ENCODE measurements at regions not wholly inside any gene's neighbourhood (a gene's known extent, or its start where the extent isn't known, plus 50 kb on each side); places are given as distances from the start of the nearest gene placed in this dataset.
"Not testable (repeated sequence)": the region's sequence is repeated elsewhere in the genome, so short reads cannot be mapped to it uniquely, and the experiment has no call there.

DNA sequence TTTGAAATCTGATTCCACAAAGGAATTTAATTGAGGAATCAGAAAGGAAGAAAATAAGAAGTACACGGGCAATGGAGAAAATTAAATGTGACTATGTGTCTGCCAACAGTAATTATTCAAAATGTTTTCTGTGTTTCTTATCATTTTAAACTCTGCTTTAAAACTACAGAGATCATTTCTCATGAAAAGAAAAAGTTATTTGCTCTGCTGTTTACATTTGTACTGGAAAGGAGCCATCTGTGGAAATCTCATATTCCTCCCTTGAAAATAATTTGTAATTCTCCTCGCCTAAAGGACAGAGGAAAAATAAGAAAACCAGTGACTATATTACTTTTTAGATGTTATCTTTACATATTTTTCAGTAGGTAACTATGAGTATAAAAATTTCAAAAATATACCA, 181.9 kb upstream of the MEIS1 start:
- Histone ChIP-seq H3K4me3 (ENCODE audit: insufficient read depth, low read length, poor library complexity, severe bottlenecking) (no peak overlapping the region), H3F3A (ENCODE audit: insufficient read depth) (no peaks in the 10 kb centered on the region), H2AFZ (ENCODE audit: low read depth, low read length, severe bottlenecking) (no peak overlapping the region), H3K9ac (ENCODE audit: low read length) (no peak overlapping the region), H3K36me3 (ENCODE audit: low read length) (no peaks in the 10 kb centered on the region), H3K9me2 (replicated peaks; ENCODE audit: insufficient read depth, low read length) (no peaks in the 10 kb centered on the region), H3K27me3 (ENCODE audit: low read length) (no peaks in the 10 kb centered on the region), H3K79me2 (ENCODE audit: insufficient read depth, low read length) (no peaks in the 10 kb centered on the region), H3K27ac (ENCODE audit: low read depth, low read length) (no peak overlapping the region), H3K4me2 (ENCODE audit: low read depth, low read length, poor library complexity, severe bottlenecking) (no peak overlapping the region), H3K9me3 (ENCODE audit: insufficient read depth, low read length) (no peaks in the 10 kb centered on the region), H4K20me1 (ENCODE audit: low read depth, low read length) (no peaks in the 10 kb centered on the region)
- TF ChIP-seq, protein P1, sequence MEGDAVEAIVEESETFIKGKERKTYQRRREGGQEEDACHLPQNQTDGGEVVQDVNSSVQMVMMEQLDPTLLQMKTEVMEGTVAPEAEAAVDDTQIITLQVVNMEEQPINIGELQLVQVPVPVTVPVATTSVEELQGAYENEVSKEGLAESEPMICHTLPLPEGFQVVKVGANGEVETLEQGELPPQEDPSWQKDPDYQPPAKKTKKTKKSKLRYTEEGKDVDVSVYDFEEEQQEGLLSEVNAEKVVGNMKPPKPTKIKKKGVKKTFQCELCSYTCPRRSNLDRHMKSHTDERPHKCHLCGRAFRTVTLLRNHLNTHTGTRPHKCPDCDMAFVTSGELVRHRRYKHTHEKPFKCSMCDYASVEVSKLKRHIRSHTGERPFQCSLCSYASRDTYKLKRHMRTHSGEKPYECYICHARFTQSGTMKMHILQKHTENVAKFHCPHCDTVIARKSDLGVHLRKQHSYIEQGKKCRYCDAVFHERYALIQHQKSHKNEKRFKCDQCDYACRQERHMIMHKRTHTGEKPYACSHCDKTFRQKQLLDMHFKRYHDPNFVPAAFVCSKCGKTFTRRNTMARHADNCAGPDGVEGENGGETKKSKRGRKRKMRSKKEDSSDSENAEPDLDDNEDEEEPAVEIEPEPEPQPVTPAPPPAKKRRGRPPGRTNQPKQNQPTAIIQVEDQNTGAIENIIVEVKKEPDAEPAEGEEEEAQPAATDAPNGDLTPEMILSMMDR (IDR thresholded peaks at IDR 0.05; ENCODE audit: insufficient read depth, low read length, poor library complexity, severe bottlenecking), result no peak
- TF ChIP-seq EZH2phosphoT487 (conservative IDR thresholded peaks at IDR 0.05; ENCODE audit: low read length), result no peak

DNA sequence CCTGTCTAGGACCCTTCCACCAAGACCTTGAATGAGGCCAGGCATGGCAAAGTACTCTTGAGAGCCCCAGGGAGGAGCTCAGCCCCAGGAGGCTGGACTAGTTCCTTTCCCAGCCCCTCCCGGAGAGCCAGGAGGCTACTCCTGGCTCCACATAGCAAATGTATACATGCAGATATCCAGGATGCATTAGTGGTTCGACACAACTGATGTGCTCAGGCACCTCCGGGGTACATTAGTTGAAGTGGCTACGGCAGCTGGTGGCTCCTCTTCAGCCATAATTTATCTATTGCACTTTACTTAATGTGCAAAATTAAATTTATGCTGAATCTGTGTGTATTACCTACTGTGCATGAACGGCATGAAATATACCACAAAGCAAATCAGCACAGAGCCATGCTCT, 182.8 kb upstream of the MEIS1 start:
- H3K36me3 ChIP-seq (ENCODE audit: low read length), result no peaks in the 10 kb centered on the region
- no peak overlapping the region for H3K27ac ChIP-seq (ENCODE audit: low read depth, low read length)
- H3F3A ChIP-seq (ENCODE audit: insufficient read depth), result no peaks in the 10 kb centered on the region
- no peak overlapping the region for H3K4me3 ChIP-seq (ENCODE audit: insufficient read depth, low read length, poor library complexity, severe bottlenecking)
- H3K9me3 ChIP-seq (ENCODE audit: insufficient read depth, low read length), result no peaks in the 10 kb centered on the region
- TF ChIP-seq, protein P1 (IDR thresholded peaks at IDR 0.05; ENCODE audit: insufficient read depth, low read length, poor library complexity, severe bottlenecking), result no peak
- no peak for TF ChIP-seq EZH2phosphoT487 (conservative IDR thresholded peaks at IDR 0.05; ENCODE audit: low read length)
- H4K20me1 ChIP-seq (ENCODE audit: low read depth, low read length), result no peaks in the 10 kb centered on the region
- H2AFZ ChIP-seq (ENCODE audit: low read depth, low read length, severe bottlenecking), result no peak overlapping the region
- no peaks in the 10 kb centered on the region for H3K27me3 ChIP-seq (ENCODE audit: low read length)
- no peak overlapping the region for H3K9ac ChIP-seq (ENCODE audit: low read length)
- no peaks in the 10 kb centered on the region for H3K79me2 ChIP-seq (ENCODE audit: insufficient read depth, low read length)
- H3K4me2 ChIP-seq (ENCODE audit: low read depth, low read length, poor library complexity, severe bottlenecking), result no peak overlapping the region
- no peaks in the 10 kb centered on the region for H3K9me2 ChIP-seq (replicated peaks; ENCODE audit: insufficient read depth, low read length)

DNA sequence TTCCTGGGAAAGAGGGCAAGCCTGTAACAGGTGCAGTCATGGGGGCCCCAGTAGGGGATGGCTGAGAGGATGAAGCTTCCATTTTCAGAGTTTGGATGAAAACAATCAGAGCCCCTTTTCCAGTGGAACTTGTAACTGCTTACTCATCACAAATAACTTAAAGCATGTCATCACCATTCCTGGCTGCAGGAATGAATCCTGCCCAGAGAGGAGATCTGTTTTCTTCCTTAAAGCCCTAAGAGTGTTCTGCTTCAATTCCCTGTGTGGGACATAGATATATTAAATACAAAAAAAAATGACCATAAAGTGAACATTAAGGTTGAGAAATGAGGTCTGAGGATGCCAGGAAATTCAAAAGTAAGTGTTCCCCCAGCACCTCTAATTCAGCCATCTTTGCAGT, 183.4 kb upstream of the MEIS1 start:
- no peaks in the 10 kb centered on the region for H3K27me3 ChIP-seq (ENCODE audit: low read length)
- H3K9me2 ChIP-seq (replicated peaks; ENCODE audit: insufficient read depth, low read length), result no peaks in the 10 kb centered on the region
- H3K4me3 ChIP-seq (ENCODE audit: insufficient read depth, low read length, poor library complexity, severe bottlenecking), result no peak overlapping the region
- H3K36me3 ChIP-seq (ENCODE audit: low read length), result no peaks in the 10 kb centered on the region
- no peak for TF ChIP-seq EZH2phosphoT487 (conservative IDR thresholded peaks at IDR 0.05; ENCODE audit: low read length)
- TF ChIP-seq, protein P1 (IDR thresholded peaks at IDR 0.05; ENCODE audit: insufficient read depth, low read length, poor library complexity, severe bottlenecking), result no peak
- no peak overlapping the region for H3K27ac ChIP-seq (ENCODE audit: low read depth, low read length)
- H3K9me3 ChIP-seq (ENCODE audit: insufficient read depth, low read length), result no peaks in the 10 kb centered on the region
- H3K4me2 ChIP-seq (ENCODE audit: low read depth, low read length, poor library complexity, severe bottlenecking), result no peak overlapping the region
- H3K79me2 ChIP-seq (ENCODE audit: insufficient read depth, low read length), result no peaks in the 10 kb centered on the region
- H4K20me1 ChIP-seq (ENCODE audit: low read depth, low read length), result no peaks in the 10 kb centered on the region
- no peaks in the 10 kb centered on the region for H3F3A ChIP-seq (ENCODE audit: insufficient read depth)
- H2AFZ ChIP-seq (ENCODE audit: low read depth, low read length, severe bottlenecking), result no peak overlapping the region
- no peak overlapping the region for H3K9ac ChIP-seq (ENCODE audit: low read length)

DNA sequence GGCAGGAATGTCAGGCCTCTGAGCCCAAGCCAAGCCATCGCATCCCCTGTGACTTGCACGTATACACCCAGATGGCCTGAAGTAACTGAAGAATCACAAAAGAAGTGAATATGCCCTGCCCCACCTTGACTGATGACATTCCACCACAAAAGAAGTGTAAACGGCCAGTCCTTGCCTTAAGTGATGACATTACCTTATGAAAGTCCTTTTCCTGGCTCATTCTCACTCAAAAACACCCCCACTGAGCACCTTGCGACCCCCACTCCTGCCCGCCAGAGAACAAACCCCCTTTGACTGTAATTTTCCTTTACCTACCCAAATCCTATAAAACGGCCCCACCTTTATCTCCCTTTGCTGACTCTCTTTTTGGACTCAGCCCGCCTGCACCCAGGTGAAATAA, 185.8 kb upstream of the MEIS1 start:
- not testable (repeated sequence) for H3K9ac ChIP-seq (ENCODE audit: low read length); H3F3A ChIP-seq (ENCODE audit: insufficient read depth); H3K36me3 ChIP-seq (ENCODE audit: low read length); H3K9me2 ChIP-seq (replicated peaks; ENCODE audit: insufficient read depth, low read length); H3K9me3 ChIP-seq (ENCODE audit: insufficient read depth, low read length); H3K79me2 ChIP-seq (ENCODE audit: insufficient read depth, low read length); H3K27me3 ChIP-seq (ENCODE audit: low read length); H3K4me2 ChIP-seq (ENCODE audit: low read depth, low read length, poor library complexity, severe bottlenecking); H2AFZ ChIP-seq (ENCODE audit: low read depth, low read length, severe bottlenecking); H3K4me3 ChIP-seq (ENCODE audit: insufficient read depth, low read length, poor library complexity, severe bottlenecking); H4K20me1 ChIP-seq (ENCODE audit: low read depth, low read length); H3K27ac ChIP-seq (ENCODE audit: low read depth, low read length)

DNA sequence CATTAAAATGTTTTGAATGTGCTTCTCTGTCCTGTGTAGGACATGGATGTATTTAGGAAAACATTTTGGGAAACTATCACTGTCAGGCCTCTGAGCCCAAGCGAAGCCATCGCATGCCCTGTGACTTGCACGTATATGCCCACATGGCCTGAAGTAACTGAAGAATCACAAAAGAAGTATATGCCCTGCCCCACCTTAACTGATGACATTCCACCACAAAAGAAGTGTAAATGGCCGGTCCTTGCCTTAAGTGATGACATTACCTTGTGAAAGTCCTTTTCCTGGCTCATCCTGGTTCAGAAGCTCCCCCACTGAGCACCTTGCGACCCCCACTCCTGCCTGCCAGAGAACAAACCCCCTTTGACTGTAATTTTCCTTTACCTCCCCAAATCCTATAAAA, 191.1 kb upstream of the MEIS1 start:
- H3K36me3 ChIP-seq (ENCODE audit: low read length); H3K79me2 ChIP-seq (ENCODE audit: insufficient read depth, low read length); H3K9ac ChIP-seq (ENCODE audit: low read length); H3F3A ChIP-seq (ENCODE audit: insufficient read depth); H3K9me2 ChIP-seq (replicated peaks; ENCODE audit: insufficient read depth, low read length); H3K27me3 ChIP-seq (ENCODE audit: low read length); H3K27ac ChIP-seq (ENCODE audit: low read depth, low read length); H3K9me3 ChIP-seq (ENCODE audit: insufficient read depth, low read length); H4K20me1 ChIP-seq (ENCODE audit: low read depth, low read length); H3K4me2 ChIP-seq (ENCODE audit: low read depth, low read length, poor library complexity, severe bottlenecking); H3K4me3 ChIP-seq (ENCODE audit: insufficient read depth, low read length, poor library complexity, severe bottlenecking); H2AFZ ChIP-seq (ENCODE audit: low read depth, low read length, severe bottlenecking): not testable (repeated sequence)

DNA sequence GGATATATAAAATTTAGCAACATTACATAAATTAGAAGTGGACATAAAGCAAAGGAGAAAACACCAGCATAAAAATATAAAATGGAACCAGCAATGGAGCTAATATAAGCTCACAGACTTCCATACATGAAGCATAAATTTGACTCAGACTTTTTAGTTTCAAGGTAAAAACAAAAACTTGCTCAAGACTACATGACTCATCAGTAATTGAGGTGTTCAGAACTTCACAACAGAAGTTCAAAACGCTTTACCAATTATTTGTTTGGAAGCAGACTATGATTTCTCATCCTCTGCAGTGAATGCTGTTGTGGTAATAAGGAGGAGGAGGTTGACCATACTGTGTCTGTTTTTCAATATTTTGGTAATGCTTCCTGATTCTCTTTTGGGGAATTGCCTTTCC, 192.0 kb upstream of the MEIS1 start:
- H3K9ac ChIP-seq (ENCODE audit: low read length); H3K27me3 ChIP-seq (ENCODE audit: low read length); H3K27ac ChIP-seq (ENCODE audit: low read depth, low read length); H3K9me3 ChIP-seq (ENCODE audit: insufficient read depth, low read length); H3K36me3 ChIP-seq (ENCODE audit: low read length); H3K9me2 ChIP-seq (replicated peaks; ENCODE audit: insufficient read depth, low read length); H4K20me1 ChIP-seq (ENCODE audit: low read depth, low read length); H3F3A ChIP-seq (ENCODE audit: insufficient read depth); H3K4me3 ChIP-seq (ENCODE audit: insufficient read depth, low read length, poor library complexity, severe bottlenecking); H2AFZ ChIP-seq (ENCODE audit: low read depth, low read length, severe bottlenecking); H3K79me2 ChIP-seq (ENCODE audit: insufficient read depth, low read length); H3K4me2 ChIP-seq (ENCODE audit: low read depth, low read length, poor library complexity, severe bottlenecking): not testable (repeated sequence)
